ENCODE measurements at regions not wholly inside any gene's neighbourhood (a gene's known extent, or its start where the extent isn't known, plus 50 kb on each side); places are given as distances from the start of the nearest gene placed in this dataset.

DNA sequence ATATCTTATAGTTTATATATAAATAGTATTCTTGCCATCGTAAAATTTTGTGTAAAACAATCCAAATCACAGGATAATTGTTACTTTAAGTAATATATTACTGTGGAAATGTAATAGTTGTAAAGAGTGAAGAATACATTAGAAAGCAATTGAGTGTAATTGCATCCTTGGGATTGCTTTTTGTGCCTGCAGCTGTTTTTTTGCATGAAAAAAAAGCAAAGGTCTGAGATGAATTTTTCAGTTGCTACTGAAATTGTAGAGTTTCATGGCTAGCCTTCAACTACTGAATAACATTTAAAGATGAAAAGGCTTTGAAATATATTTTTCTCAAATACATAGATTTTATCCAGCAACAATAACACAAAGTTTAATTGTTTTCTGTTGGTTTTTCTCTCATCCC, 232.0 kb upstream of the FAM174A start (continued):
- TF ChIP-seq, protein P1, sequence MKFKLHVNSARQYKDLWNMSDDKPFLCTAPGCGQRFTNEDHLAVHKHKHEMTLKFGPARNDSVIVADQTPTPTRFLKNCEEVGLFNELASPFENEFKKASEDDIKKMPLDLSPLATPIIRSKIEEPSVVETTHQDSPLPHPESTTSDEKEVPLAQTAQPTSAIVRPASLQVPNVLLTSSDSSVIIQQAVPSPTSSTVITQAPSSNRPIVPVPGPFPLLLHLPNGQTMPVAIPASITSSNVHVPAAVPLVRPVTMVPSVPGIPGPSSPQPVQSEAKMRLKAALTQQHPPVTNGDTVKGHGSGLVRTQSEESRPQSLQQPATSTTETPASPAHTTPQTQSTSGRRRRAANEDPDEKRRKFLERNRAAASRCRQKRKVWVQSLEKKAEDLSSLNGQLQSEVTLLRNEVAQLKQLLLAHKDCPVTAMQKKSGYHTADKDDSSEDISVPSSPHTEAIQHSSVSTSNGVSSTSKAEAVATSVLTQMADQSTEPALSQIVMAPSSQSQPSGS (CRISPR knock-in tag; IDR thresholded peaks at IDR 0.05; ENCODE audit: borderline replicate concordance, low read depth), result no peak
- TF ChIP-seq ZSCAN18 (CRISPR knock-in tag; IDR thresholded peaks at IDR 0.05), result no peak
- TF ChIP-seq, protein P2, sequence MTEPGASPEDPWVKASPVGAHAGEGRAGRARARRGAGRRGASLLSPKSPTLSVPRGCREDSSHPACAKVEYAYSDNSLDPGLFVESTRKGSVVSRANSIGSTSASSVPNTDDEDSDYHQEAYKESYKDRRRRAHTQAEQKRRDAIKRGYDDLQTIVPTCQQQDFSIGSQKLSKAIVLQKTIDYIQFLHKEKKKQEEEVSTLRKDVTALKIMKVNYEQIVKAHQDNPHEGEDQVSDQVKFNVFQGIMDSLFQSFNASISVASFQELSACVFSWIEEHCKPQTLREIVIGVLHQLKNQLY (CRISPR knock-in tag; IDR thresholded peaks at IDR 0.05), result no peak
- TF ChIP-seq, protein P3, sequence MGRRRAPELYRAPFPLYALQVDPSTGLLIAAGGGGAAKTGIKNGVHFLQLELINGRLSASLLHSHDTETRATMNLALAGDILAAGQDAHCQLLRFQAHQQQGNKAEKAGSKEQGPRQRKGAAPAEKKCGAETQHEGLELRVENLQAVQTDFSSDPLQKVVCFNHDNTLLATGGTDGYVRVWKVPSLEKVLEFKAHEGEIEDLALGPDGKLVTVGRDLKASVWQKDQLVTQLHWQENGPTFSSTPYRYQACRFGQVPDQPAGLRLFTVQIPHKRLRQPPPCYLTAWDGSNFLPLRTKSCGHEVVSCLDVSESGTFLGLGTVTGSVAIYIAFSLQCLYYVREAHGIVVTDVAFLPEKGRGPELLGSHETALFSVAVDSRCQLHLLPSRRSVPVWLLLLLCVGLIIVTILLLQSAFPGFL (CRISPR knock-in tag; IDR thresholded peaks at IDR 0.05; ENCODE audit: borderline replicate concordance), result no peak

- Mint-ChIP-seq H3K4me1 (peaks cover 8% of the 10 kb centered on the region), H3K27me3 (ENCODE audit: low read depth) (no peaks in the 10 kb centered on the region), H3K4me3 (no peak overlapping the region), H3K36me3 (no peaks in the 10 kb centered on the region), H3K9me3 (no peaks in the 10 kb centered on the region), H3K27ac (no peak overlapping the region)
- TF ChIP-seq FOXP4 (CRISPR knock-in tag; IDR thresholded peaks at IDR 0.05), result no peak
- TF ChIP-seq, protein P4, sequence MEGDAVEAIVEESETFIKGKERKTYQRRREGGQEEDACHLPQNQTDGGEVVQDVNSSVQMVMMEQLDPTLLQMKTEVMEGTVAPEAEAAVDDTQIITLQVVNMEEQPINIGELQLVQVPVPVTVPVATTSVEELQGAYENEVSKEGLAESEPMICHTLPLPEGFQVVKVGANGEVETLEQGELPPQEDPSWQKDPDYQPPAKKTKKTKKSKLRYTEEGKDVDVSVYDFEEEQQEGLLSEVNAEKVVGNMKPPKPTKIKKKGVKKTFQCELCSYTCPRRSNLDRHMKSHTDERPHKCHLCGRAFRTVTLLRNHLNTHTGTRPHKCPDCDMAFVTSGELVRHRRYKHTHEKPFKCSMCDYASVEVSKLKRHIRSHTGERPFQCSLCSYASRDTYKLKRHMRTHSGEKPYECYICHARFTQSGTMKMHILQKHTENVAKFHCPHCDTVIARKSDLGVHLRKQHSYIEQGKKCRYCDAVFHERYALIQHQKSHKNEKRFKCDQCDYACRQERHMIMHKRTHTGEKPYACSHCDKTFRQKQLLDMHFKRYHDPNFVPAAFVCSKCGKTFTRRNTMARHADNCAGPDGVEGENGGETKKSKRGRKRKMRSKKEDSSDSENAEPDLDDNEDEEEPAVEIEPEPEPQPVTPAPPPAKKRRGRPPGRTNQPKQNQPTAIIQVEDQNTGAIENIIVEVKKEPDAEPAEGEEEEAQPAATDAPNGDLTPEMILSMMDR (IDR thresholded peaks at IDR 0.05), result no peak
- TF ChIP-seq HMGA2 (CRISPR knock-in tag; IDR thresholded peaks at IDR 0.05), result no peak
- no peak for TF ChIP-seq TEAD4 (CRISPR knock-in tag; IDR thresholded peaks at IDR 0.05)
- no peak for TF ChIP-seq TEAD1 (CRISPR knock-in tag; IDR thresholded peaks at IDR 0.05)
- TF ChIP-seq, protein P5, sequence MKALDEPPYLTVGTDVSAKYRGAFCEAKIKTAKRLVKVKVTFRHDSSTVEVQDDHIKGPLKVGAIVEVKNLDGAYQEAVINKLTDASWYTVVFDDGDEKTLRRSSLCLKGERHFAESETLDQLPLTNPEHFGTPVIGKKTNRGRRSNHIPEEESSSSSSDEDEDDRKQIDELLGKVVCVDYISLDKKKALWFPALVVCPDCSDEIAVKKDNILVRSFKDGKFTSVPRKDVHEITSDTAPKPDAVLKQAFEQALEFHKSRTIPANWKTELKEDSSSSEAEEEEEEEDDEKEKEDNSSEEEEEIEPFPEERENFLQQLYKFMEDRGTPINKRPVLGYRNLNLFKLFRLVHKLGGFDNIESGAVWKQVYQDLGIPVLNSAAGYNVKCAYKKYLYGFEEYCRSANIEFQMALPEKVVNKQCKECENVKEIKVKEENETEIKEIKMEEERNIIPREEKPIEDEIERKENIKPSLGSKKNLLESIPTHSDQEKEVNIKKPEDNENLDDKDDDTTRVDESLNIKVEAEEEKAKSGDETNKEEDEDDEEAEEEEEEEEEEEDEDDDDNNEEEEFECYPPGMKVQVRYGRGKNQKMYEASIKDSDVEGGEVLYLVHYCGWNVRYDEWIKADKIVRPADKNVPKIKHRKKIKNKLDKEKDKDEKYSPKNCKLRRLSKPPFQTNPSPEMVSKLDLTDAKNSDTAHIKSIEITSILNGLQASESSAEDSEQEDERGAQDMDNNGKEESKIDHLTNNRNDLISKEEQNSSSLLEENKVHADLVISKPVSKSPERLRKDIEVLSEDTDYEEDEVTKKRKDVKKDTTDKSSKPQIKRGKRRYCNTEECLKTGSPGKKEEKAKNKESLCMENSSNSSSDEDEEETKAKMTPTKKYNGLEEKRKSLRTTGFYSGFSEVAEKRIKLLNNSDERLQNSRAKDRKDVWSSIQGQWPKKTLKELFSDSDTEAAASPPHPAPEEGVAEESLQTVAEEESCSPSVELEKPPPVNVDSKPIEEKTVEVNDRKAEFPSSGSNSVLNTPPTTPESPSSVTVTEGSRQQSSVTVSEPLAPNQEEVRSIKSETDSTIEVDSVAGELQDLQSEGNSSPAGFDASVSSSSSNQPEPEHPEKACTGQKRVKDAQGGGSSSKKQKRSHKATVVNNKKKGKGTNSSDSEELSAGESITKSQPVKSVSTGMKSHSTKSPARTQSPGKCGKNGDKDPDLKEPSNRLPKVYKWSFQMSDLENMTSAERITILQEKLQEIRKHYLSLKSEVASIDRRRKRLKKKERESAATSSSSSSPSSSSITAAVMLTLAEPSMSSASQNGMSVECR (CRISPR knock-in tag; IDR thresholded peaks at IDR 0.05; ENCODE audit: borderline replicate concordance), result no peak
- ATAC-seq (no peak), DNase-seq (ENCODE audit: low spot score) (no peak)
- CTCF ChIA-PET, result no interaction called here
- POLR2A ChIA-PET, result no interaction called here
Measured at GRCh38 chr5:100299261-100299660, 235.9 kb upstream of the FAM174A start.

Data from WTC11 (cell line).